UCSD-AML1 (cell line): ENCODE measurements at regions not wholly inside any gene's neighbourhood (a gene's known extent, or its start where the extent isn't known, plus 50 kb on each side); places are given as distances from the start of the nearest gene placed in this dataset.

Source experiments
- DNase-seq: peaks from one replicate; lab custom pipeline; 2025; ENCODE audit not compliant: unreplicated experiment; lab: John Stamatoyannopoulos, UW

- DNase-seq: no peak
Observed at GRCh38 chrX:8869812-8870211, 68.6 kb upstream of the FAM9A start.

- DNase-seq: no peak
Observed at GRCh38 chrX:8868906-8869305, 67.7 kb upstream of the FAM9A start.

- DNase-seq: no peak
Observed at GRCh38 chrX:8868070-8868773, 67.0 kb upstream of the FAM9A start.

- no peak for DNase-seq
Observed at GRCh38 chrX:8867406-8867805, 66.2 kb upstream of the FAM9A start.

- DNase-seq: no peak
Observed at GRCh38 chrX:8864161-8864560, 63.0 kb upstream of the FAM9A start.

GRCh38 chrX:8861908-8862307 lies 60.7 kb upstream of the FAM9A start:
- DNase-seq: no peak

GRCh38 chrX:8851231-8851886 lies 50.2 kb upstream of the FAM9A start:
- no peak for DNase-seq
